LNCaP clone FGC (cell line): ENCODE measurements at regions not wholly inside any gene's neighbourhood (a gene's known extent, or its start where the extent isn't known, plus 50 kb on each side); places are given as distances from the start of the nearest gene placed in this dataset.

ENCODE experiments used
- DNase-seq: peaks from one replicate; pipeline ENCODE4 v3.0.0-alpha.2; 2011; ENCODE audit warnings: low read depth
- H3K4me3 ChIP-seq: 2 replicates; pipeline ENCODE4 v1.5.1; 2011; ENCODE audit warnings: mild to moderate bottlenecking, low read depth, low read length, control low read depth
- TF ChIP-seq, protein P1 (sequence below): IDR thresholded peaks from 2 replicates; pipeline ENCODE4 v1.5.1; 2012; ENCODE audit warnings: mild to moderate bottlenecking; ENCODE audit not compliant: control insufficient read depth, insufficient read depth; ENCODE audit errors: extremely low read depth

DNA sequence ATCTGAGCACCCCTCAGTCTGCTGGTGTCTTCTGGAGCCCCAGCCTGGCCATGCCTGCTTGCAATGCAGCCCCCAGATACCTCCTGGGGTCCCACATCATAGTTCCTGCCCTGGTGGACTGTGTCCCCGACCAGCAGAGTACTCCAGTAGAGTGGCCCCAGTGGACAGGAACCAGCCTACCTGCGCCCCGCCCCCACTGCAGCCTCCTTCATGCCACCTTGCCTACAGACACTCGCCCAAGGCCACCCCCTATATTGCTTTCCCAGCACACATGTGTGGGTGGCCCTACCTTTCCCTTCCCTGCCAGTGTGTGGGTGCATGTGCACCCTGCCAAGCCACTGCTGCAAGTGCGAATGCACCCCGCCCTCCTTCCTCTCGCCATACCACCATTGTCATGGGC is 204.0 kb downstream of the EDN1 start:
- H3K4me3 ChIP-seq = no peak overlapping the region
- DNase-seq = no peak
- TF ChIP-seq, protein P1, sequence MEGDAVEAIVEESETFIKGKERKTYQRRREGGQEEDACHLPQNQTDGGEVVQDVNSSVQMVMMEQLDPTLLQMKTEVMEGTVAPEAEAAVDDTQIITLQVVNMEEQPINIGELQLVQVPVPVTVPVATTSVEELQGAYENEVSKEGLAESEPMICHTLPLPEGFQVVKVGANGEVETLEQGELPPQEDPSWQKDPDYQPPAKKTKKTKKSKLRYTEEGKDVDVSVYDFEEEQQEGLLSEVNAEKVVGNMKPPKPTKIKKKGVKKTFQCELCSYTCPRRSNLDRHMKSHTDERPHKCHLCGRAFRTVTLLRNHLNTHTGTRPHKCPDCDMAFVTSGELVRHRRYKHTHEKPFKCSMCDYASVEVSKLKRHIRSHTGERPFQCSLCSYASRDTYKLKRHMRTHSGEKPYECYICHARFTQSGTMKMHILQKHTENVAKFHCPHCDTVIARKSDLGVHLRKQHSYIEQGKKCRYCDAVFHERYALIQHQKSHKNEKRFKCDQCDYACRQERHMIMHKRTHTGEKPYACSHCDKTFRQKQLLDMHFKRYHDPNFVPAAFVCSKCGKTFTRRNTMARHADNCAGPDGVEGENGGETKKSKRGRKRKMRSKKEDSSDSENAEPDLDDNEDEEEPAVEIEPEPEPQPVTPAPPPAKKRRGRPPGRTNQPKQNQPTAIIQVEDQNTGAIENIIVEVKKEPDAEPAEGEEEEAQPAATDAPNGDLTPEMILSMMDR = no peak

DNA sequence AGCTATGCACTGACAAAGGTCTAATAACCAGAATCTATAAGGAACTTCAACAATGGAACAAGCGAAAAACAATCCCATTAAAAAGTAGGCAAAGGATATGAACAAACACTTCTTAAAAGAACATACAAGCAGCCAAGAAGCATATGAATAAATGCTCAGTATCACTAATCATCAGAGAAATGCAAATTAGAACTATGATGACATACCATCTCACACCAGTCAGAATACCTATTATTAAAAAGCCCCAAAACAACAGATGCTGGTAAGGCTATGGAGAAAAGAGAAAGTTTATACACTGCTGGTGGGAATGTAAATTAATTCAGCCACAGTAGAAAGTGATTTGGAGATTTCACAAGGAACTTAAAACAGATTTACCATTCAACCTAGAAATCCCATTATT is 211.8 kb downstream of the EDN1 start:
- H3K4me3 ChIP-seq = no peak overlapping the region
- DNase-seq = no peak
- TF ChIP-seq, protein P1 = no peak

DNA sequence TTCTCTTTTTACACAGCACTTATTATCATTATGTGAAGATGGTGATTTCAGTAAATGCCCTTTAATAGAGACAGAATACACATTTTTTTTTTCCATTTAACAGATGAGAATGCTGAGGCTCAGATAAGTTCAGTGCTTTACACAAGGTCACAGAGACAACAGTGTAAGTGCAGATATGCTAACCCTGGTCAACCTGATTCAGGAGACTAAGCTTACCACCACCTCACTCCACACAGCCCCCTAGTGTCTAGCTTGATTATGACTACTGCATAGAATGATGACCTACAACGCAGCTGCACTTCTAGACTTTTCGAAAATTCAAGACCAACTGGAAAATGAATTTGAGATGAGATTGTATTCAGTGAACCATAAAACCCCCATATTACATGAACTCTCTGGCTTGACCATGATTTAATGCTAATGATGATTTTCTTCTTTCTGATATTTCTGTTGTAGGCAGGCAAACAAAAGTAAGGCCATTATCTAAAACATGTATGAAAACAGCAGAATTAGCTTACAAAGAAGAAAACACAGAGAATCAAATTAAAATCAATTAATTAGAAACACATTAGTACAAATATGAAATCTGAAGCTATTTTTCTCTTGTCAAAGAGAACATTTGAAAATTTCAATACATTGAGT is 212.1 kb upstream of the PHACTR1 start:
- no peak overlapping the region for H3K4me3 ChIP-seq
- no peak for DNase-seq
- TF ChIP-seq, protein P1 = peak; percentile 36

DNA sequence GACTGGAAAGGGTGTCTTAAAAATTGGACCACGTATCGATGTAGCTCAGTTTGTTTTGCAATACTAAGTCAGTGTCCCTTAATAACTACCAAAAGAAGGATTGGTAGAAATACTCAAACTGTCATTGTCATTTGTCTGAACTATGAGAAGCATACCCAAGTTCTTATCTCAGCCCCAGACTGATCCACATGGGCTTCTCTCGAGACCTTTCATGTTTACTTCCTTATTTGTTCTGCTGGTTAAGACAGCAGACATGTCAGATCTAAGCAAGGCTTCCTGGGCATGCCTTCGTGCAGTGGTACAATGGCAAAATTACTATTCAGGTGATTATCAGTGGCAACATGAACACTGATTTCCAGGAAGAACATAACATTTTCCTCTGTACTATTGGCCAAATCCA is 211.1 kb upstream of the PHACTR1 start:
- DNase-seq = no peak
- TF ChIP-seq, protein P1 = no peak
- H3K4me3 ChIP-seq = no peak overlapping the region

DNA sequence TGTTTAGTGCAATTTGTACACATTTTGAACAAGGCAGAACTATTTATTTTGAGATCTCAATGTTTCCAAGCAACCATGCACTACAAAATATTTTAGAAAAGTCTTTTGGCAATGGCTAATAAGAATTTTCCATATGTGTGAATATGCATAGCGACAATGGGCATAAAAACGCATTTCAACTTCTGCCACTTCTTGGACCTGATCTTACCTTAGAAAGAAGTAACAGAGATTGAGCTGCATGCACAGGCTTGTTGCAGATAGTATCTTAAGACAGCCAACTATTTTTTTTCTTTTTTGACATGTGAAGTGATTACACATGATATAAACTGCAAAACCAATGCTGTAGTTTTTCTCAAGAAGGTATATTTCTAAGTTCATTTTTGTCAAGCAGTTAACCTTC is 210.4 kb upstream of the PHACTR1 start:
- H3K4me3 ChIP-seq = no peak overlapping the region
- DNase-seq = no peak
- TF ChIP-seq, protein P1 = no peak

DNA sequence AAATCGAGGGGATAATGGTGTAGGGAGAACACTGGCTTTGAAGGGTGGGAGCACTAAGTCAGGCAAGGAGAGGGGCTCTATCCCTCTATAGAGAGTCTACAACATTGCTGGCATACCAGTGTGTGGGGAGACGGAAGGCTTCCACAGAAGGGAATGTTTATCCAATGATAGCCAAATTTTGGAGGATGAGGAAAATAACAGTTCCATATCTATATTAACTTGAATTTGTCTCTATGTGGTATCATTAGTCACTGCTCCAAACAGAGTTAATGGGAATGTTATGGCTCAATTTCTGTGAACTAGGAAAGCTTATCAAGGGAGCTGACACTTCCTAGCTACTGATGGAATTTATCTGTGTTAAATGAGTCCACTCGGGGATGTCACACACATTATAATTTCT is 208.9 kb upstream of the PHACTR1 start:
- TF ChIP-seq, protein P1 = no peak
- no peak for DNase-seq
- H3K4me3 ChIP-seq = no peak overlapping the region

DNA sequence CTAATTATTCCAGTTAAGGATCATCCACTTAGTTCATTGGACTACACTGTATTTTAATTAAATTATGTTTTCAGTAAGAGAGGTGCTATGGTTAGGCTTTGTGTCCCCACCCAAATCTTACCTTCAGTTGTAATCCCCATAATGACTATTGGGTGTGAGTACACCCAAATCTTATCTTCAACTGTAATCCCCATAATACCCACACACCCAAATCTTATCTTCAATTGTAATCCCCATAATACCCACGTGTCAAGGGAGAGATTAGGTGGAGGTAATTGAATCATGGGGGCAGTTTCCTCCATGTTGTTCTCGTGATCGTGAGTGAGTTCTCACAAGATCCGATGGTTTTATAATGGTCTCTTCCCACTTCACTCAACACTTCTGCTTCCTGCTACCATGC is 208.0 kb upstream of the PHACTR1 start:
- H3K4me3 ChIP-seq = no peak overlapping the region
- TF ChIP-seq, protein P1 = no peak
- DNase-seq = no peak
